Tibial nerve (tissue), 4 donors: ENCODE measurements at regions not wholly inside any gene's neighbourhood (a gene's known extent, or its start where the extent isn't known, plus 50 kb on each side); places are given as distances from the start of the nearest gene placed in this dataset.

Source experiments
- DNase-seq, 2 donors: peaks; one replicate each; pipeline ENCODE4 v3.0.0-alpha.2; 2019; ENCODE audit warnings: low spot score in 2 of 2
- H3K27ac ChIP-seq, 4 donors: fragments of 200-600 bp; sonication (generic) in 3 of 4; one replicate each; pipeline ENCODE4 v1.5.1; 2017 to 2019; ENCODE audit warnings: mild to moderate bottlenecking in 1 of 4
- H3K27me3 ChIP-seq, 2 donors: fragments of 200-600 bp; sonication (generic) in 1 of 2; one replicate each; pipeline versions ENCODE4 v1.5.1 to v1.6.0; 2017 to 2019
- H3K36me3 ChIP-seq, 3 donors: fragments of 200-600 bp; sonication (generic); one replicate each; pipeline ENCODE4 v1.5.1; 2018 to 2019
- H3K4me1 ChIP-seq, 4 donors: fragments of 200-600 bp; sonication (generic) in 3 of 4; one replicate each; pipeline ENCODE4 v1.5.1; 2017 to 2019
- H3K4me3 ChIP-seq, 4 donors: fragments of 200-600 bp; sonication (generic) in 3 of 4; one replicate each; pipeline ENCODE4 v1.5.1; 2017 to 2019; ENCODE audit warnings: mild to moderate bottlenecking in 1 of 4, moderate library complexity in 1 of 4
- H3K9me3 ChIP-seq, 4 donors: fragments of 200-600 bp; sonication (generic) in 3 of 4; one replicate each; pipeline ENCODE4 v1.5.1; 2017 to 2019
- CTCF ChIP-seq, 5 experiments: fragments of 200-600 bp in 3 of 5; fragments of 450-650 bp in 2 of 5; sonication (generic) in 3 of 5; IDR thresholded peaks; one replicate each; pipeline ENCODE4 v1.5.1; 2016 to 2019; ENCODE audit warnings: antibody characterized with exemption in 5 of 5, mild to moderate bottlenecking in 3 of 5, moderate library complexity in 2 of 5
- EP300 ChIP-seq, 2 donors: sonication (generic); formaldehyde crosslinking; IDR thresholded peaks; one replicate each; pipeline ENCODE4 v1.6.1; 2017; ENCODE audit warnings: antibody characterized with exemption in 2 of 2, mild to moderate bottlenecking in 1 of 2
- POLR2A ChIP-seq, 2 donors: fragments of 450-650 bp; IDR thresholded peaks; one replicate each; pipeline ENCODE4 v1.6.1; 2017; ENCODE audit warnings: antibody characterized with exemption in 2 of 2, mild to moderate bottlenecking in 2 of 2, moderate library complexity in 2 of 2
- WGBS, 2 donors: methylation state at CpG; one replicate each; pipeline ENCODE4 v1.1.5; 2018; 5-methylcytosine and 5-hydroxymethylcytosine counted together

- no peaks in the 10 kb centered on the region for H3K4me1 ChIP-seq
- no peak overlapping the region for H3K27ac ChIP-seq
- H3K27me3 ChIP-seq, result no peaks in the 10 kb centered on the region
- TF ChIP-seq POLR2A (IDR thresholded peaks at IDR 0.05) (no peak), EP300 (IDR thresholded peaks at IDR 0.05) (no peak), CTCF (IDR thresholded peaks at IDR 0.05) (no peak)
- peaks cover 0 to 4% (median 0%) of the 10 kb centered on the region in 4 donors for H3K9me3 ChIP-seq
- no peak for DNase-seq
- 67 to 69% methylated on average over 3 of the region's 3 CpGs for WGBS, 2 donors
- H3K36me3 ChIP-seq, result no peaks in the 10 kb centered on the region
- H3K4me3 ChIP-seq, result no peak overlapping the region
These were observed 710.3 kb downstream of the PRELID2 start for GRCh38 chr5:145124806-145125205.

- 78 to 83% methylated on average over 2 of the region's 2 CpGs for WGBS, 2 donors
- H3K27ac ChIP-seq, result no peak overlapping the region
- no peaks in the 10 kb centered on the region for H3K27me3 ChIP-seq
- no peaks in the 10 kb centered on the region for H3K9me3 ChIP-seq
- H3K4me1 ChIP-seq, result no peaks in the 10 kb centered on the region
- H3K36me3 ChIP-seq, result no peaks in the 10 kb centered on the region
- H3K4me3 ChIP-seq, result no peak overlapping the region
- DNase-seq, result no peak
- no peak for TF ChIP-seq CTCF (IDR thresholded peaks at IDR 0.05)
- no peak for TF ChIP-seq POLR2A (IDR thresholded peaks at IDR 0.05)
- no peak for TF ChIP-seq EP300 (IDR thresholded peaks at IDR 0.05)
These were observed 716.5 kb downstream of the PRELID2 start for GRCh38 chr5:145118611-145119010.

- DNase-seq, result no peak
- Histone ChIP-seq H3K9me3 (no peaks in the 10 kb centered on the region), H3K27me3 (no peaks in the 10 kb centered on the region)
These were observed 717.0 kb downstream of the PRELID2 start for GRCh38 chr5:145118127-145118526.

GRCh38 chr5:145117285-145117684 lies 717.9 kb downstream of the PRELID2 start:
- H3K27me3 ChIP-seq, result no peaks in the 10 kb centered on the region
- DNase-seq, result no peak
- H3K36me3 ChIP-seq, result no peaks in the 10 kb centered on the region
- WGBS, 2 donors, result 80 to 90% methylated on average over 4 of the region's 4 CpGs
- no peak overlapping the region for H3K4me3 ChIP-seq
- no peak overlapping the region for H3K27ac ChIP-seq
- H3K4me1 ChIP-seq, result no peaks in the 10 kb centered on the region
- TF ChIP-seq CTCF (IDR thresholded peaks at IDR 0.05), result no peak
- no peak for TF ChIP-seq EP300 (IDR thresholded peaks at IDR 0.05)
- no peak for TF ChIP-seq POLR2A (IDR thresholded peaks at IDR 0.05)
- H3K9me3 ChIP-seq, result no peaks in the 10 kb centered on the region

More at GRCh38 chr5:145118127-145118526, 717.0 kb downstream of the PRELID2 start:
- TF ChIP-seq CTCF (IDR thresholded peaks at IDR 0.05) (no peak), EP300 (IDR thresholded peaks at IDR 0.05) (no peak), POLR2A (IDR thresholded peaks at IDR 0.05) (no peak)
- 72 to 76% methylated on average over 1 of the region's 1 CpG for WGBS, 2 donors
- Histone ChIP-seq H3K4me1 (no peaks in the 10 kb centered on the region), H3K36me3 (no peaks in the 10 kb centered on the region), H3K27ac (no peak overlapping the region), H3K4me3 (no peak overlapping the region)

- TF ChIP-seq CTCF (IDR thresholded peaks at IDR 0.05) (no peak), POLR2A (IDR thresholded peaks at IDR 0.05) (no peak), EP300 (IDR thresholded peaks at IDR 0.05) (no peak)
- WGBS, 2 donors, result 60 to 72% methylated on average over 3 of the region's 3 CpGs
These were observed 723.7 kb downstream of the PRELID2 start for GRCh38 chr5:145111420-145111819.

More at GRCh38 chr5:145111420-145111819, 723.7 kb downstream of the PRELID2 start:
- Histone ChIP-seq H3K27me3 (no peaks in the 10 kb centered on the region), H3K27ac (no peak overlapping the region), H3K9me3 (no peaks in the 10 kb centered on the region), H3K4me1 (no peaks in the 10 kb centered on the region), H3K36me3 (no peaks in the 10 kb centered on the region), H3K4me3 (no peak overlapping the region)
- DNase-seq, result no peak
